CD4-positive, CD25-positive, alpha-beta regulatory T cell (primary cell): ENCODE measurements at regions not wholly inside any gene's neighbourhood (a gene's known extent, or its start where the extent isn't known, plus 50 kb on each side); places are given as distances from the start of the nearest gene placed in this dataset.

Experiments
- ATAC-seq, 2 donors: fragments of 150-1000 bp; cut with Tn5 transposase; one replicate each; pipeline ENCODE4 v1.10.0; 2021; ENCODE audit warnings: low read depth in 2 of 2, moderate number of reproducible peaks in 2 of 2, moderate library complexity in 1 of 2
- DNase-seq, 3 donors: peaks; one replicate each; pipeline versions ENCODE4 v3.0.0 to v3.0.0-alpha.2; 2012 to 2022; ENCODE audit warnings: mixed read lengths in 1 of 3
- H3K27ac ChIP-seq: one replicate; pipeline ENCODE4 v1.7.0; 2013; ENCODE audit warnings: mild to moderate bottlenecking, low read length; ENCODE audit not compliant: insufficient read depth, poor library complexity, severe bottlenecking
- H3K27me3 ChIP-seq: one replicate; pipeline ENCODE4 v1.7.0; 2013; ENCODE audit warnings: low read length; ENCODE audit not compliant: control insufficient read depth, insufficient read depth
- H3K36me3 ChIP-seq: one replicate; pipeline ENCODE4 v1.7.0; 2013; ENCODE audit warnings: mild to moderate bottlenecking, low read length, moderate library complexity; ENCODE audit not compliant: control insufficient read depth, insufficient read depth
- H3K4me1 ChIP-seq: 2 replicates; pipeline ENCODE4 v1.7.0; 2013; ENCODE audit warnings: mild to moderate bottlenecking, low read length; ENCODE audit not compliant: insufficient read depth, control insufficient read depth, poor library complexity, severe bottlenecking
- H3K4me3 ChIP-seq: one replicate; pipeline ENCODE4 v1.7.0; 2013; ENCODE audit warnings: low read depth, mild to moderate bottlenecking, low read length, moderate library complexity
- H3K9me3 ChIP-seq, 2 experiments: 1 replicate in 1 of 2; 2 replicates in 1 of 2; pipeline ENCODE4 v1.7.0; 2013; ENCODE audit warnings: low read length in 2 of 2, mild to moderate bottlenecking in 1 of 2, moderate library complexity in 1 of 2; ENCODE audit not compliant: control insufficient read depth in 2 of 2
- H3K27ac Mint-ChIP-seq, 3 donors: one replicate each; pipeline ENCODE4 v1.8.0; 2020 to 2022; ENCODE audit warnings: mild to moderate bottlenecking in 3 of 3, mixed read lengths in 3 of 3, moderate library complexity in 2 of 3
- H3K27me3 Mint-ChIP-seq: one replicate; pipeline ENCODE4 v1.8.0; 2022; ENCODE audit warnings: mild to moderate bottlenecking, mixed read lengths
- H3K36me3 Mint-ChIP-seq: one replicate; pipeline ENCODE4 v1.8.0; 2020; ENCODE audit warnings: mixed read lengths
- H3K4me1 Mint-ChIP-seq, 4 donors: one replicate each; pipeline ENCODE4 v1.8.0; 2020 to 2022; ENCODE audit warnings: mixed read lengths in 4 of 4, mild to moderate bottlenecking in 1 of 4
- H3K4me3 Mint-ChIP-seq, 4 donors: one replicate each; pipeline ENCODE4 v1.8.0; 2020 to 2022; ENCODE audit warnings: mild to moderate bottlenecking in 4 of 4, mixed read lengths in 4 of 4, moderate library complexity in 3 of 4
- H3K9me3 Mint-ChIP-seq, 7 donors: one replicate each; pipeline ENCODE4 v1.8.0; 2020 to 2022; ENCODE audit warnings: mixed read lengths in 7 of 7, mild to moderate bottlenecking in 3 of 7, moderate library complexity in 2 of 7

DNA sequence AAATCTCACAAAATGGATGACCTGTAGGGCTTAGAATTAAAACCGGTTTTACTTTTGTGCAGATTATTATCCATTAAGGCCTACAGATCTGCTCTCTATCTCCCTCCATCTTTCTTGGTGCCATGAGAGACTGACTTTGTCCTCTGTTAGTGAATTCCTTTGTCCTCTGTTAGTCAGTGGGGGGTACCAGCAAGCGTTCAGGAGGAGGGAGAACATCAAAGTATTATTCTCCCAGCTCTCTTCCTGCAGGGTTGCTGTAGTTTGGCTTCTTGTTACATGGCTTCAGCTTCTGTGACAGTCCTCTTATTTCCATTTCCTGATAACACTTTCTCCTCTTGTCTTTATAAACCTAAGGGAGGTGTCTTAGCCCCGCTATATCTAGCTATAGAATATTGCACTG, 850.5 kb upstream of the SEMA6A start:
- Mint-ChIP-seq H3K4me3 (no peak overlapping the region), H3K27me3 (no peaks in the 10 kb centered on the region), H3K36me3 (no peaks in the 10 kb centered on the region), H3K27ac (no peak overlapping the region), H3K9me3 (peaks cover 0 to 22% (median 2%) of the 10 kb centered on the region in 7 donors), H3K4me1 (no peaks in the 10 kb centered on the region)
- ATAC-seq (no peak), DNase-seq (no peak)
- H3K36me3 ChIP-seq: no peaks in the 10 kb centered on the region
- no peak overlapping the region for H3K27ac ChIP-seq
- H3K4me1 ChIP-seq: no peaks in the 10 kb centered on the region
- H3K9me3 ChIP-seq: no peaks in the 10 kb centered on the region
- no peak overlapping the region for H3K4me3 ChIP-seq
- H3K27me3 ChIP-seq: no peaks in the 10 kb centered on the region

GRCh38 chr5:117424559-117424958, 849.9 kb upstream of the SEMA6A start:
- Mint-ChIP-seq H3K27ac (no peak overlapping the region), H3K4me1 (no peaks in the 10 kb centered on the region), H3K27me3 (no peaks in the 10 kb centered on the region), H3K36me3 (no peaks in the 10 kb centered on the region), H3K9me3 (peaks cover 0 to 22% (median 2%) of the 10 kb centered on the region in 7 donors), H3K4me3 (no peak overlapping the region)
- Histone ChIP-seq H3K36me3 (no peaks in the 10 kb centered on the region), H3K27ac (no peak overlapping the region), H3K4me1 (no peaks in the 10 kb centered on the region), H3K4me3 (no peak overlapping the region), H3K27me3 (no peaks in the 10 kb centered on the region), H3K9me3 (no peaks in the 10 kb centered on the region)
- ATAC-seq (no peak), DNase-seq (no peak)

- Mint-ChIP-seq H3K9me3 (peaks cover 0 to 20% (median 3%) of the 10 kb centered on the region in 7 donors), H3K27ac (no peak overlapping the region), H3K27me3 (no peaks in the 10 kb centered on the region), H3K4me1 (no peaks in the 10 kb centered on the region), H3K4me3 (no peak overlapping the region), H3K36me3 (no peaks in the 10 kb centered on the region)
- H3K27me3 ChIP-seq: no peaks in the 10 kb centered on the region
- no peak overlapping the region for H3K27ac ChIP-seq
- no peaks in the 10 kb centered on the region for H3K4me1 ChIP-seq
- ATAC-seq (no peak), DNase-seq (no peak)
- H3K36me3 ChIP-seq: no peaks in the 10 kb centered on the region
- H3K9me3 ChIP-seq: no peaks in the 10 kb centered on the region
- no peak overlapping the region for H3K4me3 ChIP-seq
These were observed 842.9 kb upstream of the SEMA6A start for GRCh38 chr5:117417501-117417900.

DNA sequence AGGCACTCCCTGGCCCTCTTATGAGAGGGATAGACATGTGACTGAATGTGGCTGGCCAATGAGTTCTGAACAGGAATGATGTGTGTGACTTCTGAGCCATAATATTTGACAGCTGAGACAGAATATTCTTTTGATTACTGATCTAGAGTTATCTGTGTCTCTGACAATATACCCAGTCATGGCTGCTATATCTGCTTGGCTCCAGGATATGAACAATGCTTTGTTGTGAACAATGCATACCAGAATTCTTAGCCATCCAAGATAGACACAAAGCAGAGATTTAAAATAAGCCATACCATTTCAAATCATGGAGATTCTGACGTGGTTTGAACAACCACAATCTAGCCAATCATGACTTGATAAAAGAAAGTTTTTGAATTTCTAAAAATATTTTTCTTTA, 840.3 kb upstream of the SEMA6A start:
- Mint-ChIP-seq H3K27ac (no peak overlapping the region), H3K27me3 (no peaks in the 10 kb centered on the region), H3K9me3 (peaks cover 0 to 8% (median 0%) of the 10 kb centered on the region in 7 donors), H3K36me3 (no peaks in the 10 kb centered on the region), H3K4me3 (no peak overlapping the region), H3K4me1 (no peaks in the 10 kb centered on the region)
- ATAC-seq (no peak), DNase-seq (no peak)
- Histone ChIP-seq H3K36me3 (no peaks in the 10 kb centered on the region), H3K9me3 (no peaks in the 10 kb centered on the region), H3K27me3 (no peaks in the 10 kb centered on the region), H3K4me3 (no peak overlapping the region), H3K27ac (no peak overlapping the region), H3K4me1 (no peaks in the 10 kb centered on the region)

DNA sequence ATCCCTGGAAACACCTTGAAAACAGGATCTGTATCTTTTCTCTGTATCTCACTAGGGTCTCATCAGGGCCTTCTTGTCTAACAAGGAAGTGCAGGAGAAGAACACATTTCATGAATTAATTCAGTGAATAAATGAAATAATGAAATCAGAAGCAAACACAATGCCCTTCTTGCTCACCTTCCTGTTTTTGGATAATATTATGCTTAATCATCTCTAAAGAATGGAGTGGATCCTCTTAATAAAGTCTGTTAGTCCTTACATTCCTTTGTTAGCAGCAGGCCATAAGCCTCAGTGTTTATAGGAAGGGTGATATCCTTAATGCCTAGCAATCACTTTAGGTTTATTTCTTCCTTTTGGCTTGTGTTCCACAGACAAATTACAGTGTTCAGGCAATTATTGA, 837.1 kb upstream of the SEMA6A start:
- Mint-ChIP-seq H3K36me3 (no peaks in the 10 kb centered on the region), H3K9me3 (peaks cover 0 to 12% (median 2%) of the 10 kb centered on the region in 7 donors), H3K27me3 (no peaks in the 10 kb centered on the region), H3K4me1 (no peaks in the 10 kb centered on the region), H3K4me3 (no peak overlapping the region), H3K27ac (no peak overlapping the region)
- Histone ChIP-seq H3K4me3 (no peak overlapping the region), H3K9me3 (no peaks in the 10 kb centered on the region), H3K4me1 (no peaks in the 10 kb centered on the region), H3K27me3 (no peaks in the 10 kb centered on the region), H3K27ac (no peak overlapping the region), H3K36me3 (no peaks in the 10 kb centered on the region)
- DNase-seq: no peak
- no peak for ATAC-seq

DNA sequence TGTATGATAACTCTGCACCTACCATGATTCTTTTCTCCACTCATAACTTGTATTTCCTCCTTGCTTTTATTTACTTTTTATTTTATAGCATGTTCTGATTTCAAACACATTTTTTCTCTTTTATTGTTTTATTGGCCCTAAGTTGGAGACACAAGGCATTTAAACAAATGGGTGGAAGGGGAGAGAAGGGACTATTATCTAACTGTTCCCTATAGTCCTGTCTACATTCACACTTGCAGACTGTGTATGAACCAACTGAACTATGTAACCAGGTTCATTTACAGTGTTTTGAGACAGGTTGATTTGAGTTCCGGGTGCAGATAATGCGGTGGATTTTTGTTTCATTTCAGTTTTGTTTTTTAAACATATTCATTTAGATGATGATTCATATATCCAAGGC, 830.6 kb upstream of the SEMA6A start:
- no peaks in the 10 kb centered on the region for H3K4me1 Mint-ChIP-seq
- no peaks in the 10 kb centered on the region for H3K27me3 ChIP-seq
- H3K9me3 ChIP-seq: no peaks in the 10 kb centered on the region
- no peaks in the 10 kb centered on the region for H3K36me3 ChIP-seq
- H3K27ac Mint-ChIP-seq: no peak overlapping the region
- no peak for ATAC-seq
- H3K27ac ChIP-seq: no peak overlapping the region
- no peaks in the 10 kb centered on the region for H3K36me3 Mint-ChIP-seq
- no peak overlapping the region for H3K4me3 ChIP-seq
- no peaks in the 10 kb centered on the region for H3K27me3 Mint-ChIP-seq
- DNase-seq: no peak
- peaks cover 0 to 10% (median 3%) of the 10 kb centered on the region in 7 donors for H3K9me3 Mint-ChIP-seq
- H3K4me1 ChIP-seq: no peaks in the 10 kb centered on the region
- H3K4me3 Mint-ChIP-seq: no peak overlapping the region

DNA sequence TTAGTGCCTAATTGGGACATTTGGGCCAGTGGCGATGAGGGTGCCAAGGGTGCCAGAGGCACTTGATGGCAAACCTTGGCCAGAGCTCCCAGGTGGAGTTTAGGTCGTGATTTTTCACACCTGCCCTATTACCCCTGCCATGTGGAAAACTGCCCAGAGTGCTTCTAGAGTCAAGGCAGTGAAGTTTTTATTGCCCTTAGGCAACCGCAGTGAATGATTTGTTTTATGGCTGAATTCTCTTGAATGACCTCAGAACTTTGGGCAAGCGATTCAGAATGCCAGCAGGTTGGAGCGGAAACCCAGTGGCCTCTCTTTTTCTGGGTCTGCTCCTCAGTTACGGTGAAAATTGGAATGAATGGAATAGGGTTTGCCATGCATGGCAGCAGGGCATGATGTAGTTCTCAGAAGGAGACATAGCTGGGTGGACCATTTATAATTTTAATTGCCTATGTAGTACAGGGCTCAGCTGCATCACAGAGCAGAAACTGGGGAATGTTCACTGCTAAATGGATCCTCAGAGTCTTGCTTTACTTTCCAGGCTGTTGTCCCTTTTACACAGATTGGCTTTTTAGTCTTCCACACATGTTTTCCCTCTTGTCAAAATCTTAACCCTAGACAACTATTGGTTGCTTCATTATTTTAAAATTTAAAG, 820.0 kb upstream of the SEMA6A start:
- H3K36me3 ChIP-seq: no peaks in the 10 kb centered on the region
- H3K4me1 Mint-ChIP-seq: no peaks in the 10 kb centered on the region
- no peaks in the 10 kb centered on the region for H3K27me3 Mint-ChIP-seq
- H3K9me3 Mint-ChIP-seq: peaks cover 2 to 8% (median 4%) of the 10 kb centered on the region in 7 donors
- no peak overlapping the region for H3K4me3 ChIP-seq
- no peaks in the 10 kb centered on the region for H3K4me1 ChIP-seq
- H3K4me3 Mint-ChIP-seq: no peak overlapping the region
- H3K36me3 Mint-ChIP-seq: no peaks in the 10 kb centered on the region
- no peak overlapping the region for H3K27ac ChIP-seq
- H3K9me3 ChIP-seq: no peaks in the 10 kb centered on the region
- DNase-seq: no peak
- H3K27me3 ChIP-seq: no peaks in the 10 kb centered on the region
- no peak overlapping the region for H3K27ac Mint-ChIP-seq
- ATAC-seq: no peak

DNA sequence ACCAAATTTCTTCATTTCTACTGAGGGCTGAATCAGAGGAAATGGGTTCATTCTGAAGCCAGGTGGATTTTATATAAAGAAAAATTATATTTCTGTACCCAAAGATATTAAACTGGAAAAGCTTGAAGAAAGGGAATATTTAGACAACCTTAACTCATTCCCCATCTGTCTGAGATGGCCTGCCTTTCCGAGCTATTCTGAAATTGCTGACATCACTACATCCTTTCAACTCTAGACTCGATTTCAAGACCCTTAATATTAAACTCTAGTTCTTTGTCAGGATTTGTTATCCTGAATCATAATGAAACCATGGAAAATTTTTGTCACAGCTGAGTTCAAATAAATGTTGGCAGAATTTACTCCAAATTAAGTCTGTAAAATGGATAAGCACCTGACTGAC, 818.5 kb upstream of the SEMA6A start:
- H3K4me1 Mint-ChIP-seq: no peaks in the 10 kb centered on the region
- no peaks in the 10 kb centered on the region for H3K36me3 Mint-ChIP-seq
- H3K9me3 Mint-ChIP-seq: peaks cover 0 to 8% (median 4%) of the 10 kb centered on the region in 7 donors
- DNase-seq (no peak), ATAC-seq (no peak)
- Histone ChIP-seq H3K27ac (no peak overlapping the region), H3K27me3 (no peaks in the 10 kb centered on the region), H3K36me3 (no peaks in the 10 kb centered on the region), H3K9me3 (no peaks in the 10 kb centered on the region), H3K4me3 (no peak overlapping the region), H3K4me1 (no peaks in the 10 kb centered on the region)
- H3K27ac Mint-ChIP-seq: no peak overlapping the region
- no peaks in the 10 kb centered on the region for H3K27me3 Mint-ChIP-seq
- H3K4me3 Mint-ChIP-seq: no peak overlapping the region
